Thoracic aorta (tissue), 2 donors: ENCODE measurements at regions not wholly inside any gene's neighbourhood (a gene's known extent, or its start where the extent isn't known, plus 50 kb on each side); places are given as distances from the start of the nearest gene placed in this dataset.

Source experiments
- ATAC-seq: fragments of 150-250 bp; one replicate; pipeline ENCODE4 v1.8.0; 2017; ENCODE audit warnings: low read depth; ENCODE audit not compliant: insufficient number of reproducible peaks, low FRiP score
- DNase-seq: peaks from one replicate; pipeline ENCODE4 v3.0.0-alpha.2; 2020; ENCODE audit warnings: low spot score
- H3K27ac ChIP-seq, 2 donors: fragments of 200-600 bp; sonication (generic); 1 replicate in 1 of 2; 2 replicates in 1 of 2; pipeline ENCODE4 v1.5.1; 2016; ENCODE audit warnings: mild to moderate bottlenecking in 2 of 2, moderate library complexity in 2 of 2
- H3K27me3 ChIP-seq: fragments of 200-600 bp; sonication (generic); replicated peaks from 2 replicates; pipeline ENCODE4 v1.6.0; 2016; ENCODE audit warnings: mild to moderate bottlenecking; ENCODE audit not compliant: insufficient read depth
- H3K36me3 ChIP-seq: fragments of 200-600 bp; sonication (generic); one replicate; pipeline ENCODE4 v1.5.1; 2016
- H3K4me1 ChIP-seq, 2 donors: fragments of 200-600 bp; sonication (generic); 1 replicate in 1 of 2; 2 replicates in 1 of 2; pipeline versions ENCODE4 v1.5.1 to v1.6.0; 2016; ENCODE audit warnings: low read depth in 2 of 2, mild to moderate bottlenecking in 1 of 2; ENCODE audit not compliant: control insufficient read depth in 1 of 2
- H3K4me3 ChIP-seq: fragments of 200-600 bp; sonication (generic); 2 replicates; pipeline ENCODE4 v1.5.1; 2016; ENCODE audit warnings: mild to moderate bottlenecking
- H3K9me3 ChIP-seq: fragments of 200-600 bp; sonication (generic); 2 replicates; pipeline ENCODE4 v1.5.1; 2016
- CTCF ChIP-seq: fragments of 200-600 bp; sonication (generic); IDR thresholded peaks from one replicate; pipeline ENCODE4 v1.5.1; 2019; ENCODE audit warnings: antibody characterized with exemption

GRCh38 chr3:101123081-101123480, 129.9 kb upstream of the ABI3BP start:
- no peak overlapping the region for H3K27ac ChIP-seq
- H3K9me3 ChIP-seq = no peaks in the 10 kb centered on the region
- no peak for TF ChIP-seq CTCF
- no peaks in the 10 kb centered on the region for H3K36me3 ChIP-seq
- ATAC-seq (no peak), DNase-seq (no peak)
- peaks cover 0 to 4% of the 10 kb centered on the region in 2 donors for H3K4me1 ChIP-seq
- no peaks in the 10 kb centered on the region for H3K27me3 ChIP-seq
- no peak overlapping the region for H3K4me3 ChIP-seq

GRCh38 chr3:101122681-101123080, 129.5 kb upstream of the ABI3BP start:
- Histone ChIP-seq H3K36me3 (no peaks in the 10 kb centered on the region), H3K4me3 (no peak overlapping the region), H3K9me3 (no peaks in the 10 kb centered on the region), H3K27ac (no peak overlapping the region), H3K4me1 (peaks cover 0 to 4% of the 10 kb centered on the region in 2 donors), H3K27me3 (no peaks in the 10 kb centered on the region)
- DNase-seq (no peak), ATAC-seq (no peak)
- TF ChIP-seq CTCF = no peak

GRCh38 chr3:101120039-101120438, 126.8 kb upstream of the ABI3BP start:
- ATAC-seq = no peak

GRCh38 chr3:101119535-101119934, 126.3 kb upstream of the ABI3BP start:
- Histone ChIP-seq H3K27ac (no peak overlapping the region), H3K4me3 (no peak overlapping the region), H3K27me3 (no peaks in the 10 kb centered on the region), H3K4me1 (peaks cover 0 to 4% of the 10 kb centered on the region in 2 donors), H3K9me3 (no peaks in the 10 kb centered on the region), H3K36me3 (no peaks in the 10 kb centered on the region)
- ATAC-seq (no peak), DNase-seq (no peak)
- no peak for TF ChIP-seq CTCF

More at GRCh38 chr3:101120039-101120438, 126.8 kb upstream of the ABI3BP start:
- Histone ChIP-seq H3K27me3 (no peaks in the 10 kb centered on the region), H3K9me3 (no peaks in the 10 kb centered on the region), H3K36me3 (no peaks in the 10 kb centered on the region), H3K4me1 (peaks cover 0 to 4% of the 10 kb centered on the region in 2 donors), H3K27ac (no peak overlapping the region), H3K4me3 (no peak overlapping the region)
- TF ChIP-seq CTCF = no peak
- no peak for DNase-seq

- Histone ChIP-seq H3K9me3 (no peaks in the 10 kb centered on the region), H3K4me1 (no peaks in the 10 kb centered on the region), H3K36me3 (no peaks in the 10 kb centered on the region), H3K27me3 (no peaks in the 10 kb centered on the region), H3K4me3 (no peak overlapping the region), H3K27ac (no peak overlapping the region)
- DNase-seq (no peak), ATAC-seq (no peak)
- TF ChIP-seq CTCF = no peak
Measured at GRCh38 chr3:101117980-101118379, 124.8 kb upstream of the ABI3BP start.
